H9 (cell line): ENCODE measurements at regions not wholly inside any gene's neighbourhood (a gene's known extent, or its start where the extent isn't known, plus 50 kb on each side); places are given as distances from the start of the nearest gene placed in this dataset.

ENCODE experiments used
- DNase-seq: peaks from one replicate; pipeline ENCODE4 v3.0.0-alpha.2; 2017
- H2AFZ ChIP-seq: one replicate; pipeline ENCODE4 v1.6.1; 2013; ENCODE audit warnings: mild to moderate bottlenecking, low read length, control low read depth, moderate library complexity
- H2AK5ac ChIP-seq: 2 replicates; pipeline ENCODE4 v1.6.1; 2013; ENCODE audit warnings: low read length, control low read depth, mixed read lengths; ENCODE audit not compliant: insufficient read length
- H2BK120ac ChIP-seq: one replicate; pipeline ENCODE4 v1.6.1; 2013; ENCODE audit warnings: low read depth, mild to moderate bottlenecking, low read length, control low read depth, inconsistent platforms; ENCODE audit not compliant: poor library complexity, severe bottlenecking
- H2BK12ac ChIP-seq: 2 replicates; pipeline ENCODE4 v1.6.1; 2013; ENCODE audit warnings: low read length, control low read depth, mixed read lengths, low read depth; ENCODE audit not compliant: insufficient read length
- H2BK15ac ChIP-seq: 2 replicates; pipeline ENCODE4 v1.6.1; 2013; ENCODE audit warnings: low read depth, low read length, control low read depth
- H2BK20ac ChIP-seq: one replicate; pipeline ENCODE4 v1.6.1; 2013; ENCODE audit warnings: low read depth, mild to moderate bottlenecking, low read length, control low read depth, inconsistent platforms; ENCODE audit not compliant: poor library complexity, severe bottlenecking
- H2BK5ac ChIP-seq: 2 replicates; pipeline ENCODE4 v1.6.1; 2013; ENCODE audit warnings: low read length, control low read depth, mixed read lengths; ENCODE audit not compliant: insufficient read length
- H3K14ac ChIP-seq: 2 replicates; pipeline ENCODE4 v1.6.1; 2013; ENCODE audit warnings: low read length, control low read depth; ENCODE audit not compliant: insufficient read depth
- H3K18ac ChIP-seq: 2 replicates; pipeline ENCODE4 v1.6.1; 2013; ENCODE audit warnings: low read depth, mild to moderate bottlenecking, mixed read lengths, low read length, control low read depth; ENCODE audit not compliant: insufficient read length
- H3K23ac ChIP-seq: 2 replicates; pipeline ENCODE4 v1.6.1; 2013; ENCODE audit warnings: low read length, control low read depth, mixed read lengths, low read depth; ENCODE audit not compliant: insufficient read length
- H3K23me2 ChIP-seq: 2 replicates; pipeline ENCODE4 v1.6.1; 2013; ENCODE audit warnings: low read depth, mild to moderate bottlenecking, mixed read lengths, low read length, control low read depth; ENCODE audit not compliant: insufficient read length, poor library complexity, severe bottlenecking
- H3K27ac ChIP-seq: 2 replicates; pipeline ENCODE4 v1.5.1; 2013; ENCODE audit warnings: low read length, control low read depth, mixed read lengths, low read depth; ENCODE audit not compliant: insufficient read length
- H3K27me3 ChIP-seq: 2 replicates; pipeline ENCODE4 v1.6.1; 2013; ENCODE audit warnings: low read length, control low read depth, inconsistent platforms; ENCODE audit not compliant: insufficient read depth
- H3K4ac ChIP-seq: 2 replicates; pipeline ENCODE4 v1.6.1; 2013; ENCODE audit warnings: low read depth, mild to moderate bottlenecking, control low read depth, inconsistent platforms, low read length, moderate library complexity
- H3K4me1 ChIP-seq: 2 replicates; pipeline ENCODE4 v1.6.1; 2013; ENCODE audit warnings: low read length, control low read depth, inconsistent platforms; ENCODE audit not compliant: insufficient read depth
- H3K4me2 ChIP-seq: 2 replicates; pipeline ENCODE4 v1.6.1; 2013; ENCODE audit warnings: low read length, control low read depth, mixed read lengths; ENCODE audit not compliant: insufficient read length, insufficient read depth
- H3K56ac ChIP-seq: 2 replicates; pipeline ENCODE4 v1.6.1; 2013; ENCODE audit warnings: low read depth, mild to moderate bottlenecking, mixed read lengths, low read length, control low read depth; ENCODE audit not compliant: insufficient read length
- H3K79me1 ChIP-seq: 2 replicates; pipeline ENCODE4 v1.6.1; 2013; ENCODE audit warnings: low read depth, mild to moderate bottlenecking, moderate library complexity, low read length, control low read depth, inconsistent platforms; ENCODE audit not compliant: insufficient read depth, poor library complexity, severe bottlenecking
- H3K79me2 ChIP-seq: 2 replicates; pipeline ENCODE4 v1.6.1; 2013; ENCODE audit warnings: low read length, control low read depth, inconsistent platforms; ENCODE audit not compliant: insufficient read depth
- H3K9ac ChIP-seq: 2 replicates; pipeline ENCODE4 v1.6.1; 2013; ENCODE audit warnings: low read length, control low read depth, mixed read lengths; ENCODE audit not compliant: insufficient read length; ENCODE audit errors: extremely low read depth
- H3K9me3 ChIP-seq: one replicate; pipeline ENCODE4 v1.6.1; 2013; ENCODE audit warnings: low read depth, low read length, inconsistent platforms; ENCODE audit not compliant: control insufficient read depth
- H3T11ph ChIP-seq: one replicate; pipeline ENCODE4 v1.6.1; 2013; ENCODE audit warnings: mild to moderate bottlenecking, low read length, control low read depth, inconsistent platforms
- H4K20me1 ChIP-seq: one replicate; pipeline ENCODE4 v1.6.1; 2013; ENCODE audit not compliant: control insufficient read depth, insufficient read length, insufficient read depth
- H4K5ac ChIP-seq: 2 replicates; pipeline ENCODE4 v1.6.1; 2013; ENCODE audit warnings: low read depth, mild to moderate bottlenecking, mixed read lengths, low read length, control low read depth; ENCODE audit not compliant: insufficient read length
- H4K8ac ChIP-seq: replicated peaks from 2 replicates; pipeline ENCODE4 v1.6.1; 2013; ENCODE audit warnings: low read length, control low read depth, mixed read lengths, low read depth; ENCODE audit not compliant: insufficient read length
- H4K91ac ChIP-seq: 2 replicates; pipeline ENCODE4 v1.6.1; 2013; ENCODE audit warnings: low read depth, mild to moderate bottlenecking, moderate library complexity, mixed read lengths, low read length, control low read depth; ENCODE audit not compliant: insufficient read length
- H3K27ac Mint-ChIP-seq, 3 experiments: 2 replicates in 2 of 3; 3 replicates in 1 of 3; pipeline ENCODE4 v1.8.0; 2020 to 2021; ENCODE audit warnings: mixed read lengths in 3 of 3, mild to moderate bottlenecking in 1 of 3, moderate library complexity in 1 of 3
- H3K27me3 Mint-ChIP-seq: 2 replicates; pipeline ENCODE4 v1.8.0; 2021; ENCODE audit warnings: low read depth, mild to moderate bottlenecking, moderate library complexity, mixed read lengths
- H3K36me3 Mint-ChIP-seq, 3 experiments: 2 replicates in 2 of 3; 3 replicates in 1 of 3; pipeline ENCODE4 v1.8.0; 2020 to 2021; ENCODE audit warnings: low read depth in 3 of 3, mixed read lengths in 3 of 3; ENCODE audit not compliant: insufficient read depth in 1 of 3
- H3K4me1 Mint-ChIP-seq, 2 experiments: 2 replicates each; pipeline ENCODE4 v1.8.0; 2020; ENCODE audit warnings: mixed read lengths in 2 of 2
- H3K4me3 Mint-ChIP-seq, 2 experiments: 2 replicates in 1 of 2; 3 replicates in 1 of 2; pipeline ENCODE4 v1.8.0; 2020 to 2021; ENCODE audit warnings: mild to moderate bottlenecking in 2 of 2, mixed read lengths in 2 of 2, moderate library complexity in 1 of 2
- H3K9me3 Mint-ChIP-seq, 2 experiments: 2 replicates in 1 of 2; 3 replicates in 1 of 2; pipeline ENCODE4 v1.8.0; 2020; ENCODE audit warnings: mild to moderate bottlenecking in 2 of 2, mixed read lengths in 2 of 2, moderate library complexity in 1 of 2
- CTCF ChIP-seq: fragments of 200-600 bp; sonication (generic); conservative IDR thresholded peaks from 3 replicates; pipeline ENCODE4 v1.8.0; 2021; ENCODE audit warnings: antibody characterized with exemption, mild to moderate bottlenecking
- WGBS: extraction: QIAGEN DNeasy Blood & Tissue Kit; methylation state at CpG from one replicate; pipeline ENCODE4 v1.1.7; 2013; ENCODE audit warnings: missing lambda C conversion rate, low lambda C conversion rate, mixed read lengths; ENCODE audit not compliant: insufficient read length; ENCODE audit errors: extremely low coverage; 5-methylcytosine and 5-hydroxymethylcytosine counted together

DNA sequence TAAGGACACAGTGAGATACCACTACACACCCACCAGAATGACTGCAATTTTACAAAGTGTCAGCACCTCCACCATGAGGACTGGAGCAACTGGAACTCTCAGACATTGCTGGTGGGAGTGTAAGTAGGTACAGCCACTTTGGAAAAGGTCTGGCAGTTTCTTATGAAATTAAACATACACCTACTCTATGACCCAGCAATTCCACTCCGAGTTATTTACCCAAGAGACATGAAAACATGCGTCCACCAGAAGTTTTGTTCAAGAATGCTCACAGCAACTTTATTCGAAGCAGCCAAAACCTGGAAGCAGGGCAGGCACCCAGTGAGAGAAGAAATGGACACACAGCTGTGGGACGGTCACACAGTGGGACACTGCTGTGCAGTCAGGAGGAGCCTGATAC lies 384.0 kb downstream of the SOX9 start:
- no peaks in the 10 kb centered on the region for H3K23me2 ChIP-seq
- H3T11ph ChIP-seq: no peak overlapping the region
- Mint-ChIP-seq H3K27me3 (peaks cover 4% of the 10 kb centered on the region), H3K4me1 (peaks cover 29 to 35% of the 10 kb centered on the region in 2 experiments), H3K27ac (no peak overlapping the region), H3K9me3 (0 out of 5 replicates have a peak, but pooled peaks cover 2 to 3% of the 10 kb centered on the region in 2 experiments), H3K4me3 (no peak overlapping the region), H3K36me3 (peaks cover 0 to 12% (median 3%) of the 10 kb centered on the region in 3 experiments; a peak in 3 of 7 replicates)
- H3K14ac ChIP-seq: no peak overlapping the region
- no peak for DNase-seq
- H2BK15ac ChIP-seq: no peak overlapping the region
- no peak overlapping the region for H4K8ac ChIP-seq
- no peak overlapping the region for H3K18ac ChIP-seq
- no peaks in the 10 kb centered on the region for H3K79me1 ChIP-seq
- no peak overlapping the region for H3K9ac ChIP-seq
- H2BK5ac ChIP-seq: no peak overlapping the region
- H3K4ac ChIP-seq: no peak overlapping the region
- no peaks in the 10 kb centered on the region for H3K79me2 ChIP-seq
- H4K91ac ChIP-seq: no peak overlapping the region
- no peak overlapping the region for H3K23ac ChIP-seq
- no peak overlapping the region for H3K27ac ChIP-seq
- no peak overlapping the region for H2BK120ac ChIP-seq
- no peak for TF ChIP-seq CTCF
- H3K27me3 ChIP-seq: no peaks in the 10 kb centered on the region
- H2BK12ac ChIP-seq: no peak overlapping the region
- no peaks in the 10 kb centered on the region for H4K20me1 ChIP-seq
- no peak overlapping the region for H2BK20ac ChIP-seq
- H2AFZ ChIP-seq: no peak overlapping the region
- peaks cover 2% of the 10 kb centered on the region for H3K4me1 ChIP-seq
- WGBS: no CpG with 5 or more reads among the region's 4 CpGs
- no peak overlapping the region for H3K56ac ChIP-seq
- H2AK5ac ChIP-seq: no peak overlapping the region
- no peak overlapping the region for H3K4me2 ChIP-seq
- no peaks in the 10 kb centered on the region for H3K9me3 ChIP-seq
- H4K5ac ChIP-seq: no peak overlapping the region
